Testis (tissue), 2 donors: ENCODE measurements at regions not wholly inside any gene's neighbourhood (a gene's known extent, or its start where the extent isn't known, plus 50 kb on each side); places are given as distances from the start of the nearest gene placed in this dataset.

Experiments
- POLR2A ChIP-seq: fragments of 450-650 bp; IDR thresholded peaks from one replicate; pipeline ENCODE4 v1.6.1; 2017; ENCODE audit warnings: antibody characterized with exemption, mild to moderate bottlenecking, moderate library complexity
- TF ChIP-seq, protein P1 (sequence below), 3 experiments: fragments of 450-650 bp in 2 of 3; fragments of 200-600 bp in 1 of 3; sonication (generic) in 1 of 3; IDR thresholded peaks; one replicate each; pipeline ENCODE4 v1.5.1; 2016 to 2019; ENCODE audit warnings: antibody characterized with exemption in 3 of 3, mild to moderate bottlenecking in 2 of 3, moderate library complexity in 1 of 3

DNA sequence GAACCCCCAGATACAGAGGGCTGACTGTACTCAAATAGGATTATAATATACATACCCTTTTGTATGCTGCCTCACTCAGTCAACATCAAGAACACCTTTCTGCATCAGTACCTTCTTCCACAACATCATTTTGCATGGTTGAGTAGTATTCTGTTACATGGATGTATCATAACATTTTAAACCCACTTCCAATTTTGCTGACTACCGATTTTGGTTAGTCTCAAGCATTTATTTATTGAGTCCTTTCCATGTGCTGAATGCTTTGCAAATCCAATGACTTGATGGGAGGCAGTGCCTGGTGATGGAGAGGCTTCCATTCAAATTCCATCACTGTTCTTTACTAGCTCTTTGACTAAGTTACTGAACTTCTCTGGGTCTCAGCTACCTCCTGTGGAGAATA, 182.0 kb upstream of the KLF4 start:
- TF ChIP-seq, protein P1, sequence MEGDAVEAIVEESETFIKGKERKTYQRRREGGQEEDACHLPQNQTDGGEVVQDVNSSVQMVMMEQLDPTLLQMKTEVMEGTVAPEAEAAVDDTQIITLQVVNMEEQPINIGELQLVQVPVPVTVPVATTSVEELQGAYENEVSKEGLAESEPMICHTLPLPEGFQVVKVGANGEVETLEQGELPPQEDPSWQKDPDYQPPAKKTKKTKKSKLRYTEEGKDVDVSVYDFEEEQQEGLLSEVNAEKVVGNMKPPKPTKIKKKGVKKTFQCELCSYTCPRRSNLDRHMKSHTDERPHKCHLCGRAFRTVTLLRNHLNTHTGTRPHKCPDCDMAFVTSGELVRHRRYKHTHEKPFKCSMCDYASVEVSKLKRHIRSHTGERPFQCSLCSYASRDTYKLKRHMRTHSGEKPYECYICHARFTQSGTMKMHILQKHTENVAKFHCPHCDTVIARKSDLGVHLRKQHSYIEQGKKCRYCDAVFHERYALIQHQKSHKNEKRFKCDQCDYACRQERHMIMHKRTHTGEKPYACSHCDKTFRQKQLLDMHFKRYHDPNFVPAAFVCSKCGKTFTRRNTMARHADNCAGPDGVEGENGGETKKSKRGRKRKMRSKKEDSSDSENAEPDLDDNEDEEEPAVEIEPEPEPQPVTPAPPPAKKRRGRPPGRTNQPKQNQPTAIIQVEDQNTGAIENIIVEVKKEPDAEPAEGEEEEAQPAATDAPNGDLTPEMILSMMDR (IDR thresholded peaks at IDR 0.05) = no peak
- no peak for TF ChIP-seq POLR2A
